Esophagus squamous epithelium (tissue), 4 donors: ENCODE measurements at regions not wholly inside any gene's neighbourhood (a gene's known extent, or its start where the extent isn't known, plus 50 kb on each side); places are given as distances from the start of the nearest gene placed in this dataset.

Experiments used
- POLR2A ChIP-seq, 4 donors: fragments of 450-650 bp; IDR thresholded peaks; one replicate each; pipeline ENCODE4 v1.6.1; 2017; ENCODE audit warnings: antibody characterized with exemption in 4 of 4, mild to moderate bottlenecking in 4 of 4, moderate library complexity in 3 of 4
- TF ChIP-seq, protein P1 (sequence below), 6 experiments: fragments of 450-650 bp in 4 of 6; fragments of 200-600 bp in 2 of 6; sonication (generic) in 2 of 6; IDR thresholded peaks; one replicate each; pipeline ENCODE4 v1.5.1; 2016 to 2019; ENCODE audit warnings: antibody characterized with exemption in 6 of 6, mild to moderate bottlenecking in 4 of 6, moderate library complexity in 4 of 6

- no peak for TF ChIP-seq POLR2A (IDR thresholded peaks at IDR 0.05)
- TF ChIP-seq, protein P1, sequence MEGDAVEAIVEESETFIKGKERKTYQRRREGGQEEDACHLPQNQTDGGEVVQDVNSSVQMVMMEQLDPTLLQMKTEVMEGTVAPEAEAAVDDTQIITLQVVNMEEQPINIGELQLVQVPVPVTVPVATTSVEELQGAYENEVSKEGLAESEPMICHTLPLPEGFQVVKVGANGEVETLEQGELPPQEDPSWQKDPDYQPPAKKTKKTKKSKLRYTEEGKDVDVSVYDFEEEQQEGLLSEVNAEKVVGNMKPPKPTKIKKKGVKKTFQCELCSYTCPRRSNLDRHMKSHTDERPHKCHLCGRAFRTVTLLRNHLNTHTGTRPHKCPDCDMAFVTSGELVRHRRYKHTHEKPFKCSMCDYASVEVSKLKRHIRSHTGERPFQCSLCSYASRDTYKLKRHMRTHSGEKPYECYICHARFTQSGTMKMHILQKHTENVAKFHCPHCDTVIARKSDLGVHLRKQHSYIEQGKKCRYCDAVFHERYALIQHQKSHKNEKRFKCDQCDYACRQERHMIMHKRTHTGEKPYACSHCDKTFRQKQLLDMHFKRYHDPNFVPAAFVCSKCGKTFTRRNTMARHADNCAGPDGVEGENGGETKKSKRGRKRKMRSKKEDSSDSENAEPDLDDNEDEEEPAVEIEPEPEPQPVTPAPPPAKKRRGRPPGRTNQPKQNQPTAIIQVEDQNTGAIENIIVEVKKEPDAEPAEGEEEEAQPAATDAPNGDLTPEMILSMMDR (IDR thresholded peaks at IDR 0.05), result no peak
Measured at GRCh38 chr6:93105907-93106306, 313.5 kb downstream of the EPHA7 start.
